T-helper 2 cell treated with Interferon-gamma antibody and Interleukin-4, amounts not matched to agents 100 ng/mL and 5 ng/mL, for 36 hours (primary cell): ENCODE measurements at regions not wholly inside any gene's neighbourhood (a gene's known extent, or its start where the extent isn't known, plus 50 kb on each side); places are given as distances from the start of the nearest gene placed in this dataset.

Experiments
- intact Hi-C: fragments of 100-400 bp; cut with micrococcal nuclease; formaldehyde crosslinking; loops from one replicate; pipeline ENCODE4 v1.15.1; 2023

DNA sequence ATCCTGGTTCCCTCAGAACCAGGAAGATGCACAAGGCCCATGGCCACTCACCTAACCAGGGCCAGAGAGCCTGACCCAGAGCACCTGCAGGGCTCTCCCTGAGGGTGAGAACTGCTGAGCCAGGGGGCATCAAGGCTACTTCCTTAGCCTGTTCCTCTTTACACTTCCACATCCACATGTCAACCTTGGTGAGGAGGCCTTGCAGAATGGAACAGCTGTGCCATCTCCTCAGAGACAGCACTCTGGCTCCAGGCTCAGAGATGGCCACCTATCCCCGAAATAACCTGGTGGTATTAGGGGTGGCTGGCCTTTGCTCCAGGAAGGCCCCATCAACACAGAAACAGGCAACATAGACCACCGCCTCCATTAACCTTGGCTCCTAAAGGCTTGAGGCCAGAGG is 473.0 kb downstream of the RPS24 start:
- intact Hi-C loops = no loop called here

DNA sequence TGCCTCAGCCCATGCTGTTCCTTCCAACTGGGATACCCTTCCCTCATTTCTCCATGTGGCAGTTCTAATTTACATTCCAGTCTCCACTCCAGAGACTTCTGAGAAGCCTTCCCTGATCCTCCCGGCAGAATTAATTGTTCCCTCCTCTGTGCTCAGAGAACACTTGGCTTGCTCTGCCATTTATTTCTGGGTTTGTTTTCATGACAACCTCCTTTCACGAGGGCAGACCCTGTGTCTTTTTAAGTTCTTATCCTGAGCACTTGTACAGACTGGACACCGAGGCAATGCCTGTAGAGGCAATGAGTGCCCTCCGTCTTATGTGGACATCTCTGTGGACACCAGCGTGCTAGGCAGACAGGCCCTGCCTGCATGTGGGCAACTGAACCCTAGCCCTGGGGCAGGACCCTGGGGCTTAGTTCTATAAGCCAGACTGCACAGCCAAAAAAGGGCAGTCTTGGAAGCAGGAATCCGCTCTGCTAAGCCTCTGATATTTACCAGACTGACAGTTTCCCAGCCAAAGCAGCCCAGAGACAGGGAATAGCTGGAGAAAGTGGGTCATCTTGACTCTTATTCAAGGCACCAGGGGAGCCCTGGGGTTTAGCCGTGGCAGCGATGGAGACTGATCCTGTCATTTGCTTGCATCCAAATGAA is 474.0 kb downstream of the RPS24 start:
- intact Hi-C loops = no loop called here

DNA sequence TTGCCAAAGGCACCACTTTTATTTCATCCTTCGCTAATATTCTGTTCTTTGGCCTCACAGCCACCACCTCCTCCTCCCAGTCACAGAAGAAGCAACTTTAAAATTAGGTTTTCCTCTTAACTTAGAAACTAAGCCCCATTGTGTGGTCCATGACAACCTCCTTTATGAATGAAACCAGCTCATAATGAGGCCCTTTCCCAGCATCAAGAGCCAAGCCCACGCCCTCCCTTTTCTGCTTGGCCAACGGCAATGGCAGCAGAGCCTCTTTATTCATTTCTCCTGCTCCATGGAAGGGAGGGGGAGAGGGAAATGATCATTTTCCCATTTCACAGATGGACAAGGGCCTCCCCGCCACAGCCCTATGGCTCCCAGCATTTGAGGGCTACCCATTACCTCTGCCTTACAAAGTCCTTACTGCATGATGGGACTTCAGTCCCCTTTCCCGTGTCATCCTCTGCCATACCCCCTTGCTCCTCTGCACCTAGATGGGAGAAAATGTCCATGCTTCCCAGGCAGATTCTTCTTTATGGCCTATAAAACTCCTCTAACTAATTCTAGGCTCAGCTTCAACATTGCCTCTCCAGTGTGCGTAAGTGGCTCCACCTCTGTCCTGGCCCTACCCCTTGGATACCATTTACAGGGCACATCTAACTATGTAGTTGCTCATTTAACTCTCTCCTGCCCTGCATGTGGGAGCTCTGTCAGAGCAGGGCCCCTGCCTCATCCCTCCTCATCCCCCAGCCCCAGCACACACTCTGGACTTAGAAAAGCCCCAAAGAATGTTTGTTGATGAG is 475.5 kb downstream of the RPS24 start:
- intact Hi-C loops = no loop called here

DNA sequence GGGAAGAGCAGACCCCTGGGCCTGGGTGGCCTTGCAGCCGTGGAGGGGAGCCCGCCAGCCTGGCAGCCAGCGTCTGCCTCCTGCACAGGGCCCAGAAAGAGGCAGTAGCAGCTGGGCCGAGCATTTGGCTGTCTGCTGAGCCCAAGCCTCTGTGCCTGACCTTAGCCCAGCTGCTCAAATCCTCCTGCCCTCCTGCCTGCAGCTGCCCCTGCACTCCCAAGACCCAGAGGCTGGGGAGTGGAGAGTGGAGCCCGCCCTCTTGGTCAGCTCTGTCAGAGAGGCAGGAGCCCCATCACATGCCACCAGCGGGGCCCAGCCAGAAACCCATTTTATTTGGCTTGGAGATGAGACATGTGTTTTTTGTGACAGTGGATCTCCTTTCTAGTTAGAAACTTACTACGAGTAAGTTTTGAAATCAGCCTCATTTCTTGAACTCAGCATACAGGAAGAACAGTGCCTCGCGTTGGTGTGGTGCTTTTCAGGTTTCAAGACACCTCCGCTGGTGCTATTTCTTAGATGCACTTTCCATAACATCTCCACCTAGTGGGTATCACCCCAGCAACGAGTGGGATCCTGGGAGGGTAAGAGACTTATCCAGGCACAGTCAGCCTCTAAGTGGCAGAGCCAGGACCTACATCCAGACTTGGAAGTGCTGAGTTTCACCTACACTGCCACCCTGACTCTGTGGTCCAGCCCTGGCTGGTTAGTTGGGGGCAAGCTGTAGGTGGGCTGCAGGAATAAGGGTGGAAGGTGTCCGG is 477.1 kb downstream of the RPS24 start:
- intact Hi-C loops = no loop called here

GRCh38 chr10:78511324-78512204 is 477.9 kb downstream of the RPS24 start:
- intact Hi-C loops = no loop called here

DNA sequence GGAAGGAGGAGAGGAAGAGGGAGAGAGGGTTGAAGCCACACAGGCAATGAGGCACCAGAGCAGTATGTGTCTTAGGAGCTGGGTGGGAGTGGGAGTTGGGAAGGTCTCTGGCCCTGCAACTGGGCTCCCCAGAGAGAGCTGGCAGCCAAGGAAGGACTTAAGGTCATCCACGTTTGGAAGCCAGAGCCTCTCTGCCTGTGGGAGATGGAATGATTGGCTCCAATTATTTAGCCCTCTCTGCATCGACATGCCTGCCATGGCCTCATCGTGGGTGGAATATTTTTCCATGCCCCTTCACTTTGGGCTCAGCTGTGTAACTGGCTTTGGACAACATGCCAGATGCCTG is 478.5 kb downstream of the RPS24 start:
- intact Hi-C loops = no loop called here

DNA sequence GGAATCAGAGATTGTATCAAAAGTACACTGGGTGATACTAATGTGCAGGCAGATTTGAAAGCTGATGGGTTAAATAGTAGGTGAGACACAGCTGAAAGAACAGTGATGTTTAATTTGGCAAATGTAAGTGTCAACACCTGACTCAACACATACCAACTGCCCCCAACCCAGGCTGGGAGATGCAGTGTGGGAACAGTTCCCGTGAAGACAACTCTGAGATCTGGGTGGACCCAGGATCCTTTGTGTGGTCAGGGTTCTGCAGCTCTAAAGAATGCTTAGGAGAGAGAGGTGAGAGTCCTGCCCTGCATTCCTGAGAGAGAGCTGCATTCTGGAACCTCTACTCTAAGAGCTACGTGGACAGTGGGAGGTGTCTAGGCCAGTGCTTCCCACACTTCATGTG is 479.7 kb downstream of the RPS24 start:
- intact Hi-C loops = no loop called here

GRCh38 chr10:78513986-78514385 is 480.3 kb downstream of the RPS24 start:
- intact Hi-C loops = no loop called here

DNA sequence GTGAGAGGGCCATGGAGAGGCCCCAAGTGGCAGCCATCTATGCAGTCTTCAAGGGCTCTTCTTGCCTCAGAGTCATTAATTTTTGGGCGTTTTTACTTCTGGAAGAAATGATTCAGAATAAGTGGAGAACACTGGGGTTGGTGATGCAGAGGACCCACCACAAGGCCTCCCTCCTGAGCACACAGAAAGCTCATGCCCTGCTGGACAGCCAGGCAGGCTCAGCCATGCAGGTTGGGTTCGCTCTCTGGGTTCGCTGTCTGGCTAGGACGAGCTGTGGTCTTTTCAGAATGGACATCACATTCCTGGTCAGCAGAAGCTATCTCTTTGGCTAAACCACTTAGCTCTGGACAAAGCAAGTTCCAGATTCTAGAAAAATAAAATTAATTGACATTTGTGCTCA is 480.8 kb downstream of the RPS24 start:
- intact Hi-C loops = no loop called here

- intact Hi-C loops = no loop called here
These were observed 481.6 kb downstream of the RPS24 start for GRCh38 chr10:78515038-78515872.

GRCh38 chr10:78515873-78516153 is 482.1 kb downstream of the RPS24 start:
- intact Hi-C loops = no loop called here

DNA sequence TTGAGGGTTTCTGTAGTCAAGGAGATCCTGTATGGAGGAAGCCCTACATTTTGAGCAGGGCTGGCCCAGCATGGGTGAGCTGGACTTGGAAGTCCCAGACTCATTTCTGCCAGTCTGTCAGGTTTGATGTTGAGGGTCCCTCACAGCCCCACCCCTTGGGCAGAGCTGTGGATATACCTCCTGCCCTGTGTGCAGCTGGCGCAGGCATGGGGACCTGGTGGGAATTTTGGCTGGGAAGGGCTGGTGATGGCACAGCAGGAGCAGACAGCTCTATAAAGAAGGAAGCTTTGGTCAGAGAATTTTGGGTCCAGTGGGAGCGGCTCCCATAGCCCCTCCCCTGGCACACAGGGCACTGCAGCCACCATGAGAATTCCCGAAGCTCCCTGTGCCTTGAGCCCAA is 482.6 kb downstream of the RPS24 start:
- intact Hi-C loops = no loop called here

GRCh38 chr10:78516756-78517155 is 483.1 kb downstream of the RPS24 start:
- intact Hi-C loops = no loop called here

GRCh38 chr10:78518224-78518623 is 484.6 kb downstream of the RPS24 start:
- intact Hi-C loops = no loop called here

DNA sequence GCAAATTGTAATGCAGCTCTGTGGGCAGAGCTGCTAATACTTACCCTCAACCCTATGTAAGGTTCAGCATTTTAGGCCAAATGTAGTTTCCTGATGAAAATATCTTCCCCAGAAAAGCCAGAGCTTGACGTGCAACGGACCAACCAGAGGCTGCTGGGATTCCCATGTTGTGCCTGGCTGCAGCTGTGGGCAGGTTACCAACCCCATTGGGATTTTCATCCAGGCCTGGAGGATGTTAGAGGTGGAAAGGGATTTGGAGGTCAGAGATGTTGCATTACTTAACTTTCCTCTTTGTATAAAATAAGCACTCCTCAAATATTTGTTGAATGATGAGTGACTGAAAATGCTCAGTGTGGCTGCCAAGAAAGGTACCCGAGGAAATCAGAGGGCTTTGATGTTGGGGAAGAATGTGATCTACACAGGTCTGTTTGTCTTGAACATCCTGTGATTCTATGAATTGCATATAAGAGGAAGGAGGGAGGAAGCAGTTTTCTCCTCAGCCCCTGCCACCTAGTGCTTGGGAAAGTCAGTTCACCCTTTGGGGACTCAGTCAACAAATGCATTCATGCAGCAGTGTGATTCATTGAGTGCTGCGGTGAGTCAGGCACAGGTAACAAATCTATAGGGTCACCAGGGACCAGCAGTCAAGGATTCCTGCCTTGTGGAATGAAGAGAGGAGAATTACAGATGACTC is 487.2 kb downstream of the RPS24 start:
- intact Hi-C loops = no loop called here

- intact Hi-C loops = no loop called here
These were observed 489.8 kb downstream of the RPS24 start for GRCh38 chr10:78523453-78523852.

GRCh38 chr10:78524342-78524741 is 490.7 kb downstream of the RPS24 start:
- intact Hi-C loops = no loop called here

DNA sequence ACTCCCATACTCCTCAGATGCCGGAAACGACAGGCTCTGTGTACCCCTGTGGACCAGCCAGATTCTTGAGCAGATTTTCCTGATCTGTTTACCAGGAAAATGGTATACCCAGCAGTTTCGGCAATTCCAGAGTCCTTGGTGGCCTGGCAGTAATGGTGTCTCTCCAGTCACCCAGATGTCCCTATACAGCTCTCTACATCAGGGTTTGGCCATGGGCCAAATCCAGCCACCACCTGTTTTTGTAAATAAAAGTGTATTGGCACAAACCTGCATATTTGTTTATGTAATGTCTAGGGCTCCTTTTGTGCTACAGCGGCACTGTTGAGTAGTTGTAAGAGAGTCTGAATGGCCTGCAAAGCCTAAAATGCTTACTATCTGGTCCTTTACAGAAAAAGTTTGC is 491.3 kb downstream of the RPS24 start:
- intact Hi-C loops = no loop called here

GRCh38 chr10:78526347-78526746 is 492.7 kb downstream of the RPS24 start:
- intact Hi-C loops = no loop called here

GRCh38 chr10:78527296-78527695 is 493.6 kb downstream of the RPS24 start:
- intact Hi-C loops = no loop called here
